Neural cell (in vitro differentiated cells): ENCODE measurements at regions not wholly inside any gene's neighbourhood (a gene's known extent, or its start where the extent isn't known, plus 50 kb on each side); places are given as distances from the start of the nearest gene placed in this dataset.

Experiments
- H2AFZ ChIP-seq: fragments of 200-600, 300-800 bp; sonication (generic), shearing (Covaris generic); 2 replicates; pipeline ENCODE4 v1.6.0; 2014; ENCODE audit warnings: low read depth, mild to moderate bottlenecking, antibody characterized with exemption, low read length, moderate library complexity
- H3F3A ChIP-seq: fragments of 200-600 bp; shearing (Covaris generic); 2 replicates; pipeline ENCODE4 v1.6.1; 2016; ENCODE audit warnings: mild to moderate bottlenecking, moderate library complexity, mixed read lengths, antibody characterized with exemption, low read length; ENCODE audit not compliant: insufficient read depth, poor library complexity, severe bottlenecking
- H3K27ac ChIP-seq: fragments of 200-600, 300-800 bp; sonication (generic), shearing (Covaris generic); 2 replicates; pipeline ENCODE4 v1.5.1; 2014; ENCODE audit warnings: mild to moderate bottlenecking, low read length, moderate library complexity
- H3K27me3 ChIP-seq: fragments of 300-800, 200-600 bp; sonication (generic), shearing (Covaris generic); 2 replicates; pipeline ENCODE4 v1.6.0; 2014; ENCODE audit warnings: mild to moderate bottlenecking, low read depth, low read length, moderate library complexity; ENCODE audit not compliant: insufficient read depth
- H3K36me3 ChIP-seq: fragments of 300-800, 200-600 bp; sonication (generic), shearing (Covaris generic); 2 replicates; pipeline ENCODE4 v1.5.1; 2014; ENCODE audit warnings: mild to moderate bottlenecking, antibody characterized with exemption, low read length, moderate library complexity; ENCODE audit not compliant: insufficient read depth
- H3K4me2 ChIP-seq: fragments of 300-800, 200-600 bp; sonication (generic), shearing (Covaris generic); 2 replicates; pipeline ENCODE4 v1.6.0; 2014; ENCODE audit warnings: mild to moderate bottlenecking, low read length
- H3K4me3 ChIP-seq: fragments of 300-800, 200-600 bp; sonication (generic), shearing (Covaris generic); 2 replicates; pipeline ENCODE4 v1.5.1; 2014; ENCODE audit warnings: mild to moderate bottlenecking, low read length, moderate library complexity
- H3K79me2 ChIP-seq: fragments of 200-600 bp; shearing (Covaris generic); replicated peaks from 2 replicates; pipeline ENCODE4 v1.6.0; 2014; ENCODE audit warnings: mild to moderate bottlenecking, low read length, moderate library complexity; ENCODE audit not compliant: insufficient read depth
- H3K9ac ChIP-seq: fragments of 300-800, 200-600 bp; sonication (generic), shearing (Covaris generic); 2 replicates; pipeline ENCODE4 v1.6.1; 2016; ENCODE audit warnings: mild to moderate bottlenecking, low read length, mixed read lengths
- H3K9me2 ChIP-seq: fragments of 200-600 bp; shearing (Covaris generic); 2 replicates; pipeline ENCODE4 v1.6.1; 2016; ENCODE audit warnings: mild to moderate bottlenecking, low read length, mixed read lengths; ENCODE audit not compliant: insufficient read depth
- H3K9me3 ChIP-seq: fragments of 200-600, 300-800 bp; sonication (generic), shearing (Covaris generic); 2 replicates; pipeline ENCODE4 v1.6.1; 2016; ENCODE audit warnings: mild to moderate bottlenecking, mixed run types, low read length, moderate library complexity, mixed read lengths
- H4K20me1 ChIP-seq: fragments of 200-600 bp; shearing (Covaris generic); 2 replicates; pipeline ENCODE4 v1.6.1; 2016; ENCODE audit warnings: mild to moderate bottlenecking, mixed run types; ENCODE audit not compliant: insufficient read depth
- EP300 ChIP-seq: fragments of 450-650 bp; conservative IDR thresholded peaks from 2 replicates; pipeline ENCODE4 v1.6.1; 2014; ENCODE audit warnings: antibody characterized with exemption, mild to moderate bottlenecking, moderate library complexity; ENCODE audit not compliant: poor library complexity, severe bottlenecking
- EZH2 ChIP-seq: fragments of 200-600, 300-800 bp; shearing (Covaris generic), sonication (generic); IDR thresholded peaks from 2 replicates; pipeline ENCODE4 v1.6.1; 2014; ENCODE audit warnings: antibody characterized with exemption, low read length, borderline replicate concordance, mild to moderate bottlenecking; ENCODE audit not compliant: insufficient read depth, poor library complexity, severe bottlenecking
- MXI1 ChIP-seq: fragments of 450-650 bp; conservative IDR thresholded peaks from 2 replicates; pipeline ENCODE4 v1.6.1; 2014; ENCODE audit warnings: antibody characterized with exemption, mild to moderate bottlenecking; ENCODE audit not compliant: poor library complexity, severe bottlenecking
- POLR2AphosphoS5 ChIP-seq: IDR thresholded peaks from 2 replicates; pipeline ENCODE4 v1.6.1; 2012
- RAD21 ChIP-seq: fragments of 450-650 bp; conservative IDR thresholded peaks from 2 replicates; pipeline ENCODE4 v1.6.1; 2014; ENCODE audit warnings: antibody characterized with exemption, mild to moderate bottlenecking, moderate library complexity
- SMC3 ChIP-seq: fragments of 450-650 bp; conservative IDR thresholded peaks from 2 replicates; pipeline ENCODE4 v1.6.1; 2014; ENCODE audit warnings: antibody characterized with exemption, mild to moderate bottlenecking, moderate library complexity; ENCODE audit not compliant: poor library complexity
- TAF1 ChIP-seq: IDR thresholded peaks from 2 replicates; pipeline ENCODE4 v1.6.1; 2012; ENCODE audit warnings: low read depth
- TF ChIP-seq, protein P1 (sequence below): fragments of 450-650 bp; IDR thresholded peaks from 2 replicates; pipeline ENCODE4 v1.5.1; 2014; ENCODE audit warnings: antibody characterized with exemption, mild to moderate bottlenecking, moderate library complexity; ENCODE audit not compliant: poor library complexity, severe bottlenecking
- TF ChIP-seq, protein P2 (sequence below): IDR thresholded peaks from 2 replicates; pipeline ENCODE4 v1.6.1; 2012; ENCODE audit warnings: borderline replicate concordance

DNA sequence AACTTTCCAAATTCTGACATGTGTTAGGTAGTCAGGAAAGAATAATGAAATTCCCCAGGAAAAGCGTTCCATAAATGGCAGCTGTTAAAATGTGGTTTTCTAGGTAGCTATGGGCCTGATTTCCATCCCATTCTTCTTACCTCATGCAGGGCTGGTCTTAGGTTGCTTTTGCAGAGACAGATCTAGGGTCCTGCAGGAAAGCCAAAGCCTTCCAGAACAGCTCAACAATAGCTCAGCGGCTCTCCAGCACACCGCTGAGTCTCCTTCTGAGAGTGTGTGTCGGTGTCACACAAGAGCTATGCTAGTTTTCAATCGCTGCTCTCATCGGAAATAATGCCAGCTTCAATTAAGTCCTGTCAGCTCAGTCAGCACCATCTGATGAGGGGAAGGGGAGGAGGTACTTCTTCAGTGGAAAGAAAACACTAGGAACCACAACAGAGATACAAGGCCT, 106.7 kb downstream of the TMEM30B start:
- Histone ChIP-seq H3K79me2 (no peaks in the 10 kb centered on the region), H4K20me1 (no peaks in the 10 kb centered on the region), H3K36me3 (no peaks in the 10 kb centered on the region), H3K9me2 (no peaks in the 10 kb centered on the region), H3K4me3 (peak overlapping the region; percentile 38), H3F3A (no peaks in the 10 kb centered on the region), H3K9me3 (no peaks in the 10 kb centered on the region), H3K27me3 (no peaks in the 10 kb centered on the region), H3K9ac (no peak overlapping the region), H2AFZ (no peak overlapping the region), H3K4me2 (no peak overlapping the region), H3K27ac (peak overlapping the region; percentile 39)
- TF ChIP-seq EP300 (no peak), MXI1 (no peak), RAD21 (no peak), POLR2AphosphoS5 (no peak), SMC3 (no peak), EZH2 (no peak), TAF1 (no peak)
- TF ChIP-seq, protein P1, sequence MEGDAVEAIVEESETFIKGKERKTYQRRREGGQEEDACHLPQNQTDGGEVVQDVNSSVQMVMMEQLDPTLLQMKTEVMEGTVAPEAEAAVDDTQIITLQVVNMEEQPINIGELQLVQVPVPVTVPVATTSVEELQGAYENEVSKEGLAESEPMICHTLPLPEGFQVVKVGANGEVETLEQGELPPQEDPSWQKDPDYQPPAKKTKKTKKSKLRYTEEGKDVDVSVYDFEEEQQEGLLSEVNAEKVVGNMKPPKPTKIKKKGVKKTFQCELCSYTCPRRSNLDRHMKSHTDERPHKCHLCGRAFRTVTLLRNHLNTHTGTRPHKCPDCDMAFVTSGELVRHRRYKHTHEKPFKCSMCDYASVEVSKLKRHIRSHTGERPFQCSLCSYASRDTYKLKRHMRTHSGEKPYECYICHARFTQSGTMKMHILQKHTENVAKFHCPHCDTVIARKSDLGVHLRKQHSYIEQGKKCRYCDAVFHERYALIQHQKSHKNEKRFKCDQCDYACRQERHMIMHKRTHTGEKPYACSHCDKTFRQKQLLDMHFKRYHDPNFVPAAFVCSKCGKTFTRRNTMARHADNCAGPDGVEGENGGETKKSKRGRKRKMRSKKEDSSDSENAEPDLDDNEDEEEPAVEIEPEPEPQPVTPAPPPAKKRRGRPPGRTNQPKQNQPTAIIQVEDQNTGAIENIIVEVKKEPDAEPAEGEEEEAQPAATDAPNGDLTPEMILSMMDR: no peak
- TF ChIP-seq, protein P2, sequence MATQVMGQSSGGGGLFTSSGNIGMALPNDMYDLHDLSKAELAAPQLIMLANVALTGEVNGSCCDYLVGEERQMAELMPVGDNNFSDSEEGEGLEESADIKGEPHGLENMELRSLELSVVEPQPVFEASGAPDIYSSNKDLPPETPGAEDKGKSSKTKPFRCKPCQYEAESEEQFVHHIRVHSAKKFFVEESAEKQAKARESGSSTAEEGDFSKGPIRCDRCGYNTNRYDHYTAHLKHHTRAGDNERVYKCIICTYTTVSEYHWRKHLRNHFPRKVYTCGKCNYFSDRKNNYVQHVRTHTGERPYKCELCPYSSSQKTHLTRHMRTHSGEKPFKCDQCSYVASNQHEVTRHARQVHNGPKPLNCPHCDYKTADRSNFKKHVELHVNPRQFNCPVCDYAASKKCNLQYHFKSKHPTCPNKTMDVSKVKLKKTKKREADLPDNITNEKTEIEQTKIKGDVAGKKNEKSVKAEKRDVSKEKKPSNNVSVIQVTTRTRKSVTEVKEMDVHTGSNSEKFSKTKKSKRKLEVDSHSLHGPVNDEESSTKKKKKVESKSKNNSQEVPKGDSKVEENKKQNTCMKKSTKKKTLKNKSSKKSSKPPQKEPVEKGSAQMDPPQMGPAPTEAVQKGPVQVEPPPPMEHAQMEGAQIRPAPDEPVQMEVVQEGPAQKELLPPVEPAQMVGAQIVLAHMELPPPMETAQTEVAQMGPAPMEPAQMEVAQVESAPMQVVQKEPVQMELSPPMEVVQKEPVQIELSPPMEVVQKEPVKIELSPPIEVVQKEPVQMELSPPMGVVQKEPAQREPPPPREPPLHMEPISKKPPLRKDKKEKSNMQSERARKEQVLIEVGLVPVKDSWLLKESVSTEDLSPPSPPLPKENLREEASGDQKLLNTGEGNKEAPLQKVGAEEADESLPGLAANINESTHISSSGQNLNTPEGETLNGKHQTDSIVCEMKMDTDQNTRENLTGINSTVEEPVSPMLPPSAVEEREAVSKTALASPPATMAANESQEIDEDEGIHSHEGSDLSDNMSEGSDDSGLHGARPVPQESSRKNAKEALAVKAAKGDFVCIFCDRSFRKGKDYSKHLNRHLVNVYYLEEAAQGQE: no peak

DNA sequence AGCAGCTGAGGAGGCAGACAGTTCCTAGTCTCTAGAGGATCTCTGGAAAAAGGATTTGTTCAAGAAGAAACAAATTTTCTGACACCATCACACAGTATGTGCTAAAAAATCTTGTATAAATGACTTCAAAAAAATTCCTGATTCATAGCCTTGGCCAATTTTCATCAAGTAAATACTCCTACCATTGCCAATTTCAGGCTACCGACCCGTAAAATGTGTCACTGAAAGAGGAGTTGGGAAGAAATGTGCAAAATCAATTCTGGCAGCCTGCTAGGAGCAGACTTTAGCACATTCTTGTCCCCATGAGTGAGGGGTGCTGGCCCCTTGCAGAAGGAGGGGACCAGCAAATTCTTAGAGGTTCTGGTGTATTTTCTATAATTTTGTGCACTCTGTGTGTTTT, 109.4 kb downstream of the TMEM30B start:
- no peaks in the 10 kb centered on the region for H4K20me1 ChIP-seq
- H3K9me2 ChIP-seq: no peaks in the 10 kb centered on the region
- no peak overlapping the region for H3K4me3 ChIP-seq
- H3F3A ChIP-seq: no peaks in the 10 kb centered on the region
- no peak overlapping the region for H2AFZ ChIP-seq
- no peaks in the 10 kb centered on the region for H3K27me3 ChIP-seq
- no peak overlapping the region for H3K27ac ChIP-seq
- no peaks in the 10 kb centered on the region for H3K36me3 ChIP-seq
- H3K79me2 ChIP-seq: no peaks in the 10 kb centered on the region
- no peak for TF ChIP-seq EP300
- TF ChIP-seq, protein P1: no peak
- no peak for TF ChIP-seq TAF1
- no peak for TF ChIP-seq SMC3
- TF ChIP-seq EZH2: no peak
- TF ChIP-seq MXI1: no peak
- TF ChIP-seq POLR2AphosphoS5: no peak
- TF ChIP-seq, protein P2: no peak
- TF ChIP-seq RAD21: no peak
- no peak overlapping the region for H3K4me2 ChIP-seq
- H3K9ac ChIP-seq: no peak overlapping the region
- H3K9me3 ChIP-seq: no peaks in the 10 kb centered on the region
